ENCODE measurements at regions not wholly inside any gene's neighbourhood (a gene's known extent, or its start where the extent isn't known, plus 50 kb on each side); places are given as distances from the start of the nearest gene placed in this dataset.

DNA sequence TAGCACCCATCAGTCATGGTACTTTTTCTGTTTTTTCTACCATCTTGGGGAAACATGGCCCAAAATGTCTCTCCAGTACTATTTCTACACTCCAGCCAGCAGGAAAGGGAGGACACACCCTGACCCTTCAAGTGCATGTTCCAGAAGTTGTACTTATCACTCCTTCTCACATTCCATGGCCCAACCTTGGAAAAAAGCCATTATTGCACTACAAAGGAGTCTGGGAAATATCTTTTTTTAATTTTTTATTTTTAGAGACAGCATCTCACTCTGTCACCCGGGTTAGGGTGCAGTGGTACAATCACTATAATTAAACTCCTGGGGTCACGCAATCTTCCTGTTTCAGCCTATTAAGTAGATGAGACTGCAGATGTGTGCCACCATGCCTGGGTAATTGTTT lies 100.0 kb upstream of the PPP2R3A start:
- DNase-seq (ENCODE audit: low spot score): no peak

DNA sequence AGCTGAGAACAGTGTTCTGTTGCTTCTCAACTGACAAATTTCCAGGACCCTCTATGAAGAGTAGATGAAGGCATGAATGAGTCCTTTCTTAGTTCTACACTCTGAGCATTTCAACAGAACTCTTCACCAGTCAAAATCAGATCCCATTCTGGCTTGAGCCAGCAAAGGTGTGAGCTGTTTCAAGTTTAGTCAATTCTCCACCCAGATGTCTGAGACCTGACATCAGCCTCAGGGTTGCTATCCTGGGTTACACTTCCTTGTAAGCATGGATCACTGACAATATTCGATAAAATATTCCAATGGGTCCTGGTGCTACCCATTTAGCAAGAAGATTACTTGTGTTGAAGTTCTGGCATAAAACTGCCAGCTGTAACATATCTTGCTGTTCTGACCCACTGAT lies 97.6 kb upstream of the PPP2R3A start:
- no peak for DNase-seq (ENCODE audit: low spot score)

DNA sequence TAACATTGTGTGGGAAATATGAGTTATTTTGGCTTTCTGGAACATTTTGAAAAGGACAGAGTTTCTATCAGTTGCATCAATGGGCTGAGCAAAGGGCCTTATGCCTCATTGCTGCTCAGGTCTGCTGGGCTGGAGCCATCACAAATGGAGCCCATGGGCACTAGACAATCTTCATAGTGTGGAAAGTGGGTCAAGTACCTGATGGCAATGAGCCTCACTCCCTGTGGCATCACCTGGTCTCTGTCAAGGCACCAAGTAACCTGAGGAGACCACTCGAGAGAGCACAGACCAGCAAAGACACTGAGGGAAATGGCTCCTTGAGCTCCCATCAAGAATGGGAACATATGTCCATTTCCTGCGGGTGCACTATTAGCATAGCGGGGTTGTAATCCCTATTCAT lies 96.7 kb upstream of the PPP2R3A start:
- DNase-seq (ENCODE audit: low spot score): no peak

DNA sequence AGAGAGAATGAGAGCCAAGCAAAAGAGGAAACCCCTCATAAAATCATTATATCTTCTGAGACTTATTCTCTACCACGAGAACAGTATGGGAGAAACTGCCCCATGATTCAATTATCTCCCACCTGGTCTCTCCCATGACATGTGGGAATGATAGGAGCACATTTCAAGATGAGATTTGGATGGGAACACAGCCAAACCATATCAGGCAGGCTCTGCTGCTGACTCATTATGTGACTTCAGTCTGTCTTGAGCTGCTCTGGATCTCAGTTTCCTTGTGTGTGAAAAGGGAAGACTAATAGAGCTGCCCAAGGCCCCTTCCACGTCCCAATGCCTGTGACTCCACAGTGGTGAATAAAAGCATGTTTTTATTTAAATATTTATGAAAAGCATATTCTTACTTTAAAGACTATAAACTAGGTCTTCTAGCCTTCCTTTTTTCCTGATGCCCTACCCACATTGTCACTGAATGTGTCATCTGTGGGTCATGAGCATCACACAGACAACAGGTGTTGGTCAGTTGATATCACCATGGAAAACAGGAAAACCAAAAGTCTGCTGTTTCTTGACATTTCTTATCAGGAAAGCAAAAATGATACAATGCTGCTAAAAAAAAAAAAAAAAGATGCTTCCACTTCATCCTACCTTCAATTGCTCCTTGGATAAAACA lies 96.0 kb upstream of the PPP2R3A start:
- no peak for DNase-seq (ENCODE audit: low spot score)

DNA sequence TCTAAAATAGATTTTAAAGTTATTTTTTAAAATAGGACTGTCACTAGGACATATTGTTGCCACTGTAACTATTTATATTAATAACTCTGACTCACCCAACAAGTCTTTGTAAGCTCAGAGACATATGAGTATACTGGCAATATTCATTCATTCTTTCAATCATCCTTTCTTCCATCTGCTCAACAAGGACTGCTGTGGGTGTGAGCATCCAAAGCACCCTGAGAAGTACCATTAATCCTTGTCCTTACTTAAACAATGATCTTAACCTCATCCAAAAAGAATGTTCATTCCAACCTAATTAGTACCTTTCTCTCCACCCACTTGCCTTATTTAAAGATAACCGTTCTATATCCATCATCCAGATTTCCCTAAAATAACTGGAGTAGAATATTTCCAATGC lies 94.2 kb upstream of the PPP2R3A start:
- DNase-seq (ENCODE audit: low spot score): no peak

DNA sequence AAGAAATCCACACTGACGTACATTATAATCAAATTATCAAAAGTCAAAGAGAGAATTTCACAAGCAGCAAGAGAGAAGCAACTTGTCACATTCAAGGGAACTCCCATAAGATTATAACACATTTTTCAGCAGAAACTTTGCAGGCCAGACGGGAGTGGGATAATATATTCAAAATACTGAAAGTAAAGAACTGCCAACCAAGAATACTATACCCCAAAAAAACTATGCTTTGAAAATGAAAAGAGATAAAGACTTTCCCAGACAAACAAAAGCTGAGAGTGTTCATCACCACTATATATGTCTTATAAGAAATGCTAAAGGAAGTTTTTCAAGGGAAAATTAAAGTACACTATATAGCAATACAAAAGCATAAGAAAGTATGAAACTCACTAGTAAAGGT lies 91.5 kb upstream of the PPP2R3A start:
- no peak for DNase-seq (ENCODE audit: low spot score)

DNA sequence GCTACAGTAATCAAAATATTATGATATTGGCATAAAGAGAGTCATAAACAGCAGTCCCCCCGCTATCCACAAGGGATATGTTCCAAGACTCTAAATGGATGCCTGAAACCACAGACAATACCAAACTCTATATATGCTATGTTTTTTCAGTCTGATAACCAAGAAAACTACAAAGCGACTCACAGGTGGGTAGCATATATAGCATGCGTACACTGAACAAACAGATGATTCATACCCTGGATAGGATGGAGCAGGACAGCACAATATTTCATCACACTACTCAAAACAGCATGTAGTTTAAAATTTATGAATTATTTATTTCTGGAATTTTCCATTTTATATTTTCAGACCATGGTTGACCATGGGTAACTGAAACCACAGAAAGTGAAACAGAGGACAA lies 87.0 kb upstream of the PPP2R3A start:
- DNase-seq (ENCODE audit: low spot score): no peak

DNA sequence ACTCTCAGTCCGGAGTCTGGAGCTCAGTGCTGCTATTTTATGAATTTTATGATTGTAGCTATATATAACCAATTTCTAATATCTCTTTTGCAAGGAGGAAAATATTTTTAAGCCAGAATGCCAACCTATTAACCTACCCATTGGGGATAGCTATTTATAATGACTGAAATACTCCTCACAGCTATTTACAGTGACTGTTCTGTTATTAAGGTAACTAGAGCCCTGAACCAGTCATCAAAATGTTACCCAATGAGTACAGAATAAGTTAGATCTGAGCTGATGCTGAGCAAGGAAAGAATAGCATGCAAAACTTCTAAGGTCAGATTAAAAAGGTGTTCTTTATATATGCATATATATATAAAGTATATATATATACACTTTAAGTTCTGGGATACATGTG lies 79.6 kb upstream of the PPP2R3A start:
- no peak for DNase-seq (ENCODE audit: low spot score)

DNA sequence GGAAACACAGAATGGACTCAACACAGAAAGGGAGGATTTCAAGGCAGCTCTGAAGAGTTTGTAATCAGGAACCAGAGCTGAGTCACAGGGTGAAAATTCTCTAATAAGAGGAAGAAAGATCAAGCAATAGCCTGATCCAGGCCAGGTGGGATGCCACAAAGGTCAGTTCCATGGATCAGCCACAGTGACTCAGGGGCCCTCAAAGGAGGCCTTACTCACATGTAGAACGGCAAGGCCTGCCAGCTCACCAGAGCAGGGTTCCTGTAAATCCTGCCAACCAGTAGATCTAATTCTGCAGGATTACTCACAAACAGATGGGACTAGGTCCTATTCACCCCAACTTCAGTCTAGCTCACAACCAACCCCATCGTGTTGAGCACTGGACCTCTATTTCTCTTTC lies 78.3 kb upstream of the PPP2R3A start:
- DNase-seq (ENCODE audit: low spot score): no peak

DNA sequence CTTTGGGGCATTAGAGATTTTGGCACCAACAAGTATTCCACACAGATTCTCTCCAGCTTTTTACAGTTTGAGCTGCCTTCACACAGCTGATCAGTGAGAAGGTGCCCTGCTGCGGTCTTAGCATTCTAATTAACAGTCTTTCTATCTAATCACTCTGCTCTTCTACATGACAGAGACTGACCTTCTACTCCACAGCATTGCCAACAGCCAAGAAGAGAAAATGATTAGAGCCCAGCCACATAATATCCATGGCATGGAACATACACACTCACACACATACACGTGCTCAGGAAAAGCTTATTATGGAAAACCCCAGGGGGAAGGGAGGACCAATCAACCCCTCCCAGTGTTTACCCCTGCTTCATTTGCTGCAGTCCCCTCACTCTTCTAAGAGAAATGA lies 76.1 kb upstream of the PPP2R3A start:
- DNase-seq (ENCODE audit: low spot score): no peak

DNA sequence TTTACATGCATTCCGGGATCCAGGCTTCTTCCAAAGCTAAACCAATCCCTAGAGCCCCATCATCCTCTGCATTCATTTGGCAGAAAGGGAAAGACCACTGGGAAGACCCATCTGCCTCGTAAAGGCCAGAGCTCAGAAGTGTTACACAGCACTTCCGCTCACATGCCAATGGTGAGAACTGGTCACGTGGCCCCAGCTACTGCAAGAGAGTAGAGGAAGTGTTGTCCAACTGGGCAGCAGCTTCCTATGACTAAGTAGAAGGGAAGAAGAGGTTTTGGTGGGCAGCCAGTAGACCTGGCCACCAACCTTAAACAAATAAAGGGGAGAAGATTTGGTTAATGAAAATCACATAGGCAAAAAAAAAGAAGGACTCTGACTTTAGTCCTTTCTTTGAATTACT lies 74.4 kb upstream of the PPP2R3A start:
- DNase-seq (ENCODE audit: low spot score): no peak

DNA sequence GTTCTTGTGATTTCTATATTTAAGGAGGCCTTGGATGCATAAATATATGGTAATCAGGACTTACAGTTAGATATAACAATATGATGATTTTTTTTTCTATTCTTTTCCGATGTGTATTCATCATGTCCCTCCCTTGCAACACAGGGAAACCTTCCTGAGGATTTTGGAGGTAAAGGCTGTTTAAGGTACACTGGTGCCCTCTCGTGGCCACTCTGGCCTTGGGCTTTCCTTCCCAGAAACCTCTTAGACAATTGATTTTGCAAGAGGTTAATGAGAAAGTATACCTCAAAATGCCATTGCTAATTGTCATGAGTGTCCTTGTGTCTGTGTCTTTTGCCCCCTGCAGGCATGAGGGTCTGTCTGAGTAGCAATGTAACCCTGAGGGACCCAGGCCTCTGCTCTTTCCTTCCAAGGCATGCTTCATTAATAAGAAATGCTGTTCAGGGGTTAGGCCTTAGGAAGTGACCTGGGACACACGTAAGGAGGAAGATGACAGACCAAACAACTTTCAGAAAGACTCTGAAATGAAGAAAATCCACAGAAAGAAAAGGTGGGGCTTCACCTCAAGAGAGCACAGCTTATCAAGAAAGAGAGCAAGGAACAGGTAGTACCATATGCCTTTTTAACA lies 70.3 kb upstream of the PPP2R3A start:
- peak; percentile 47 for DNase-seq (ENCODE audit: low spot score)

DNA sequence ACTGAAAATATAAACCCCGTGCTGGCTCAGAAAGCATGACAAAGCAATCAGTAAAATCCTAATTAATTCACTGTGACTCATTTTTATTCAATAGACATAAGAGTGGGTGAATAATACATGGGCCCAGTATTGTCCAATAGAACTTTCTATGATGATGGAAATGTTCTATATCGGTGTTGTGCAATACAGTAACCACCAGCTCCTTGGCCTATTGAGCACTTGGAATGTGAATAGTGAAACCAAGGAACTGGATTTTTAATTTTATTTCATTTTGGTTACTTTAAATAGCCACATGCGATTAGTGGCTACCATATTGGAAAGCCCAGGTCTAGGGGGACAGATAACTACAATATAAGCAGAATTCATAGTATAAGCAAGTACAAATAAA lies 69.8 kb upstream of the PPP2R3A start:
- DNase-seq (ENCODE audit: low spot score): no peak

DNA sequence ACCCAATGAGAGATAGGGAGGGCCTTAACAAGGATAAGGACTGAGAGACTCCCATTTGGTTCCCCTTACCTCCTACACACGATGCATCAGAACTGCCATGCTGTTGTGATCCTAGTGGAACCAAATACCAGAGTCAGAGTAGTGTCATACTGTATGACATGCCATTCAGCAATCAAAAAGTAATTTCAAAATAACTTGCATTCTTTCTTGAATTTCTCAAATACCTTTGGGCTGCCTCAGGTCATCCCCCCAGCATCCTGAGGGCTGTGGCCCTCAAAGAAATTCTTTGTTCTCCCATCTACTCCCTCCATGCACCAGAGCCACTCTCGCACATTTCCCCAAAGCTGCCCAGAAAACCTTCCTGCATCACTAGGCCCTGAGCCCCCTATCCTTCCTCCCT lies 68.9 kb upstream of the PPP2R3A start:
- DNase-seq (ENCODE audit: low spot score): no peak

DNA sequence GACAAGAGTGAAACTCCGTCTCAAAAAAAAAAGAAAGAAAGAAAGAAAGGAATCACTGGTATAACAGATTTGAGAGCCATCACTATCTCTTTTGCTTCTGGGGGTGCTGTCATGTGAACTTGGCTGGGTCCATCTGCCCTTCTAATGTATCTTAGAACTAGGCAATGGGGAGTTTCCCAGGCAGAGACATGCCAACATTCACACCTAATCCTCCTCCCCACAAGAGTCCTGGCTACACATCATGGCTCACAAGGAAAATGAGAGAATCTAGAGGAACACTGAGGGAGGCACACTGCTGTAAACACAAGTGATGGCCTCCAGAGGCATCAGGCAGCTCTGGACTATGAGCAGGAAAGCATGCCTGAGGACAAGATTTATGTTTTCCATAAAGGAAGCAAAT lies 67.8 kb upstream of the PPP2R3A start:
- DNase-seq (ENCODE audit: low spot score): no peak

DNA sequence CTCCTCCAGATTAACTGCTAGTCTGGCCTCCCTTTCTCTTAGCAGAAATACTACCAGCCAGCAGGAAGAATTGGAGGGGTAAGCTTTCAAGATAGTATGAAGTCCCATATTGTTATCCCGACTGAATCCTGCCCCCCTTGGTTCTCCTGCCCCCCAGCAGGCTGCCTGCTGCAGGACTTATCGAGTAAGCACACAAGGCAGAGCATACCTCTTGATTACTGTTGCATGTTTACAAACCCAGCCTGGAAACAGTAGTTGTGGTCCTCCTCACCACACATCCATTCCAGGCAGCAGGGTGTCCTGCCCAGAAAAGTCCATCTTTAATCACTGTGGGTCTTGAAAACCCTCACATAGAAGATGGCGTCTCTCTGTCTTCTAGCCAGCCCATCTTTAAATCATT lies 66.8 kb upstream of the PPP2R3A start:
- DNase-seq (ENCODE audit: low spot score): no peak

DNA sequence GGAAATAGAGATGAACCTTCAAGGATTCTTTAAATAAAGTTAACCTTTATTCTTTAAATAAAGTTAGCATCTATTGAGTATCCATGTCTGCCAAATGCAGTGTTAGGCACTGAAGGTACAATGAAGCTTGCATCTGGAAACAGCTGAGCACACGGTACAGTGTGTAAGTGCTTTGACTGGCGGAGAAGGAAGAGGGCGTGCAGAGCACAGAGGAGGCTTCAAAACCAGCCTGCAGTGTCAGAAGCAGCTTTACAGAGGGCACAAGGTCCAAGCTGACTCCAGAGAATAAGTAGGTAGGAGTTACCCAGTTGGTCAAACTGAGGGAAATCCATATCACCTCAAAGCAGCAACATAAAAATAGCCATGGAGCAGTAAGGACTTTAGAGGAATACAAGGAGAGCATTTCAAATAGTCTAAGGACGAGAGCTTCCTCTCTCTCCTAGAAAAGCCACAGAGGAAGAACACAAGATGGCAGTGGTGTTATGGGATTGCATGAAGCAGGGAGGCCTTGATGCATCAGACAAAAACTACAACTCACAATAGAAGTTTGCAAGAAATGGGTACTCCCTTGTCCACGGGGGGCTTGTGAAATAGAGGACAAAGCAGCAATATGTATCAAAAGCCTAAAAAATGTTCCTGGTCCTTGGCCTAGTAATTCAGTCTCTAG lies 60.3 kb upstream of the PPP2R3A start:
- DNase-seq (ENCODE audit: low spot score): no peak

DNA sequence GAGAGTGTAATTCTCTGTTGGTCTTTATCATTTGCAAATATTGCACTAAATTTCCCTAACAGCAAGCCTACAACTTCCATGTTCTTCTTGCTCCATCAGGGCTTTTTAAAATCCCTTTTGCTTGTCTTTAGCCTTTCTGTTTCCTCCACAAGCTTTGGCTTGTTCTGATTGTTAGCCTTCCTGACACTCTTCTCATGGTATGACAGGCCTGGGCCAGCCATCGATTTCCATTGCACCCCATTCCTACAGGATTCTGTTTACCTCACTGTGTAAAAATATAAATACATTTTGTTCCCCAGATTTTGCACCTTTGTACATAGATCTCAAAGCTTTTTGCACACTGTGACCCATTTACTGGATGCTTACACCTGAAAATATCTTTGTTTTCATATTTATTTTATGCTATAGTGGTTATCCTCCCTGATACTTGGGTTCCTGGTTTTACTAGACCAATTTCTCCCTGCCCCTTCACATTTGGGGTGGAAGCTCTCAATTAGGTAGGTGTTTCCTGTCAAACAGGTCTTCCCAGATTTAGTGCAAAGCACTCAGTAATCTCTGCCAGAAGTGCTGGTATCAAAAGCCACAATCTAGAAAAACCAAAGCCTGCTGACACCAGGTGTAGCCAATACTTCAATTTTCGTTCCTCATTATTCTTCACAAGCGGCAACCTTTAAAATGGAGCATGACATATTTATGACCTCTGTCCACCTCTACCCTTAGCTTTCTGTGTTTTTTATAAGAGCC lies 57.9 kb upstream of the PPP2R3A start:
- no peak for DNase-seq (ENCODE audit: low spot score)

DNA sequence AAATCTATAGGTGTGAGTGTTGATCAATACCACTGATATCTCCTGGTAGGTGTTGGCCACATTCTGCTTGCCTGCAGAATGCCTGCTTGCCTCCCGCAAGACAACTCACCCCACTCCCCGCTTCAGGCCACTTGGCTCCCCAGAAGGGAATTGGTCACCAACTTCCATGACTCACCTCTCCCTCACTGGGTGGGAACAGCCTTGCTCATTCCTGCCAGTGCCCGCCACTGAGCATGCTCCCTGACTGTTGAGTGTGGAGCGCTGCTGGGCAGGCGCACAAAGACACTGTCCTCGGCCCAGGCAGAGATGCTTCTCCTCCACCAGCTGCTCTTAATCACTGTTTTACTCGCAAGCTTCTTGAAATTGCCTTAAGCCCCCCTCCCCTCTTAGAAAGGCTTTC lies 57.3 kb upstream of the PPP2R3A start:
- DNase-seq (ENCODE audit: low spot score): no peak

DNA sequence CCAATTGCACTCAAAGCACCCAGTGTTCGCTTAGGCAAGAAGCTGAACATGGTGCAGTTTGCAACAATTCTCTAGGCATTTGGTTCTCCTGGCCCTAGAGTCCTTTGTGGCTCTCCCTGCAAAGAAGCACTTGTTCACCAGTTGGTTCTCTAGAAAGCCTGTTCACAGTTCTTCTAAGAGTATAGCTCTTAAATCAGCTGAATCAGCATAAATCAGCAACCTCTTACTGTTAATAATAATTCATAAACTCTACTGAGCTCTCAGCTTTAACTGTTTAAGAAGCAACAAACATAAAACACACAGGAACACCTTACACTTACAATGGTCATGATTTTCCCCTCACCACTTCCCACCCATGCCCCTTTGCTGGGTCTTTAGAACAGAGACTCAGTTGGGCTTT lies 56.8 kb upstream of the PPP2R3A start:
- DNase-seq (ENCODE audit: low spot score): no peak

DNA sequence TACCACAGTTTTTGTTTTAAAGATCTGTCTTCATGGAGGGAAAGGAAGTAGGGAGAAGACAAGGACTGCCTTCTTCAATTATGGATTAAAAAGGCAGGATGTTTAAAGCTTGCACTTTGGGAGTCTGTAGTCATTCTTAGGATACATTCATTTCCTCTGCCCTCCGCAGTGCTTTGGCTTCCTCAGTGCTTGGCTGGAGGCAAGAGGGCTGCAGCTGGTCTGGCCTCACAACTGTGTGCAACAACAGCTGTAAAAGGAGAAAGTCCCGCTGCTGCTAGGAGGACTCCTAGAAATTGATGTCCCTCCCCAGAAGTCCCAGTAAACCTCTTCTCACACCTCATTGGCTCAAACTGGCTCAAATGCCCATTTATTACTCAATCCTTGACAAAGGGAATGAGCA lies 54.4 kb upstream of the PPP2R3A start:
- DNase-seq (ENCODE audit: low spot score): no peak

DNA sequence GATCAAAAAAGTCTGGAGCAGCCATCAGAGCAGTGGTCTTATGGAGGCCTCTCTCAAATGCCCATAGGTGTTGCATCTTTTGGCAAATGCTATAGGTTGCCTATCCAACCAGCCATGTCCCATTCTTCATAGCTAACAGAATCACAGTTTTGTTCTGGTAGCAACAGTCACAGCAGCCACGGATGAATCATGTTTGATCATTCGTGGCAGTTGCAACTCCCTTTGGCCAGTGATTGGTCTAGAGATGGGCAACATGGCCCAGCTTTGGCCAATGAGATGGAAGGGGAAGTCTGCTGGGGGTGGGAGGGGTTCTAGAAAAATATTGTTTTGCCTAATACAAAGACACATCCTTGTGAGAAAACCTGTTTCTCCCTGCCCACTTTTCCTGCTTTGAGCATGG lies 50.3 kb upstream of the PPP2R3A start:
- DNase-seq (ENCODE audit: low spot score): no peak
